KMS-11 (cell line): ENCODE measurements at regions not wholly inside any gene's neighbourhood (a gene's known extent, or its start where the extent isn't known, plus 50 kb on each side); places are given as distances from the start of the nearest gene placed in this dataset.

Experiments
- H2AFZ ChIP-seq: fragments of 200-600 bp; sonication (generic); 2 replicates; pipeline ENCODE4 v1.6.1; 2016; ENCODE audit warnings: antibody characterized with exemption, mixed run types, low read depth
- H3K27ac ChIP-seq: fragments of 200-600 bp; sonication (generic); 2 replicates; pipeline ENCODE4 v1.6.1; 2016; ENCODE audit warnings: mild to moderate bottlenecking, mixed run types
- H3K27me3 ChIP-seq: fragments of 200-600 bp; sonication (generic); 2 replicates; pipeline ENCODE4 v1.6.1; 2017; ENCODE audit warnings: mild to moderate bottlenecking, low read depth, mixed run types, moderate library complexity; ENCODE audit not compliant: insufficient read depth
- H3K36me3 ChIP-seq: fragments of 200-600 bp; sonication (generic); 2 replicates; pipeline ENCODE4 v1.6.1; 2017; ENCODE audit warnings: mild to moderate bottlenecking, mixed run types; ENCODE audit not compliant: insufficient read depth
- H3K4me1 ChIP-seq: fragments of 200-600 bp; sonication (generic); 2 replicates; pipeline ENCODE4 v1.6.1; 2016; ENCODE audit warnings: mild to moderate bottlenecking, low read depth, mixed run types; ENCODE audit not compliant: poor library complexity, severe bottlenecking
- H3K4me2 ChIP-seq: fragments of 200-600 bp; sonication (generic); 2 replicates; pipeline ENCODE4 v1.7.0; 2016; ENCODE audit warnings: mild to moderate bottlenecking, mixed run types
- H3K4me3 ChIP-seq: fragments of 200-600 bp; sonication (generic); IDR thresholded peaks from 2 replicates; pipeline ENCODE4 v1.6.1; 2017; ENCODE audit warnings: low read depth, low read length, mixed read lengths; ENCODE audit not compliant: insufficient read depth
- H3K79me2 ChIP-seq: fragments of 200-600 bp; sonication (generic); 2 replicates; pipeline ENCODE4 v1.6.1; 2016; ENCODE audit warnings: low read depth, mixed run types; ENCODE audit not compliant: insufficient read depth
- H3K9ac ChIP-seq: fragments of 200-600 bp; sonication (generic); 2 replicates; pipeline ENCODE4 v1.6.1; 2016; ENCODE audit warnings: mild to moderate bottlenecking, mixed run types
- H4K20me1 ChIP-seq: fragments of 200-600 bp; sonication (generic); 2 replicates; pipeline ENCODE4 v1.6.1; 2016; ENCODE audit warnings: mild to moderate bottlenecking, mixed run types; ENCODE audit not compliant: insufficient read depth
- CTCF ChIP-seq: fragments of 200-600 bp; sonication (generic); conservative IDR thresholded peaks from 2 replicates; pipeline ENCODE4 v1.6.1; 2017; ENCODE audit warnings: low read depth, mild to moderate bottlenecking, antibody characterized with exemption, low read length, moderate library complexity, mixed read lengths

GRCh38 chr2:145155196-145155595 lies 635.3 kb upstream of the ZEB2 start:
- H3K27ac ChIP-seq = no peak overlapping the region
- no peaks in the 10 kb centered on the region for H3K27me3 ChIP-seq
- no peak overlapping the region for H3K9ac ChIP-seq
- TF ChIP-seq CTCF = no peak
- H3K79me2 ChIP-seq = no peaks in the 10 kb centered on the region
- H3K4me3 ChIP-seq = no peak overlapping the region
- H3K4me2 ChIP-seq = no peak overlapping the region
- no peak overlapping the region for H2AFZ ChIP-seq
- H3K4me1 ChIP-seq = no peaks in the 10 kb centered on the region
- H3K36me3 ChIP-seq = no peaks in the 10 kb centered on the region
- no peaks in the 10 kb centered on the region for H4K20me1 ChIP-seq

- TF ChIP-seq CTCF = no peak
- Histone ChIP-seq H3K36me3 (no peaks in the 10 kb centered on the region), H3K4me1 (no peaks in the 10 kb centered on the region), H3K27ac (no peak overlapping the region), H2AFZ (no peak overlapping the region), H3K4me3 (no peak overlapping the region), H3K79me2 (no peaks in the 10 kb centered on the region), H4K20me1 (no peaks in the 10 kb centered on the region), H3K9ac (no peak overlapping the region), H3K4me2 (no peak overlapping the region), H3K27me3 (no peaks in the 10 kb centered on the region)
Observed at GRCh38 chr2:145154731-145155130, 634.8 kb upstream of the ZEB2 start.

GRCh38 chr2:145146691-145147090 lies 626.8 kb upstream of the ZEB2 start:
- H3K27me3 ChIP-seq = no peaks in the 10 kb centered on the region
- no peaks in the 10 kb centered on the region for H4K20me1 ChIP-seq
- no peak overlapping the region for H3K9ac ChIP-seq
- H3K79me2 ChIP-seq = no peaks in the 10 kb centered on the region
- no peak for TF ChIP-seq CTCF
- no peaks in the 10 kb centered on the region for H3K4me1 ChIP-seq
- no peak overlapping the region for H3K27ac ChIP-seq
- no peak overlapping the region for H3K4me2 ChIP-seq
- H3K36me3 ChIP-seq = no peaks in the 10 kb centered on the region
- no peak overlapping the region for H3K4me3 ChIP-seq
- H2AFZ ChIP-seq = no peak overlapping the region

DNA sequence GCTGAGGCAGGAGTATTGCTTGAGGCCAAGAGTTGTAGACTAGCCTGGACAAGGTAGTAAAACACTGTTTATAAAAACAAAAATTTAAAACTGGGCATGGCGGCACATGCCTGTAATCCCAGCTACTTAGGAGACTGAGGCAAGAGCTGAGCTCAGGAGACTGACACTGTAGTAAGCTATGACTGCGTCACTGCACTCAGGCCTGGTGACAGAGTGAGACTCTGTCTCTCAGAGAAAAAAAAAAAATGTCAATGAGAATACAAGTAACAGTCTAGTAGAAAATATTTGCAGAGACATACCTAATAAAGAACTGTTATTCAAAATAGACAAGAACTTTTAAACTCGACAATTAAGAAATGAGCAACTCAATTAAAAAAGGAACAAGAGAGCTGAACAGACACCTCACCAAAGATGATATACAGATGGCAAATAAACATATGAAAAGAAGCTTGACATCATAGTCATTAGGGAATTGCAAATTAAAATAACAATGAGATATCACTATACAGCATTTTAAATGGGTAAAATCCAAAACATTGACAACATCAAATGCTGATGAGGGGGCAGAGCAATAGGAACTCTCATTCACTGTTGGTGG lies 624.3 kb upstream of the ZEB2 start:
- no peaks in the 10 kb centered on the region for H3K79me2 ChIP-seq
- H3K9ac ChIP-seq = no peak overlapping the region
- TF ChIP-seq CTCF = no peak
- no peak overlapping the region for H3K4me3 ChIP-seq
- no peak overlapping the region for H2AFZ ChIP-seq
- no peak overlapping the region for H3K27ac ChIP-seq
- no peaks in the 10 kb centered on the region for H3K36me3 ChIP-seq
- no peaks in the 10 kb centered on the region for H4K20me1 ChIP-seq
- no peaks in the 10 kb centered on the region for H3K4me1 ChIP-seq
- no peaks in the 10 kb centered on the region for H3K27me3 ChIP-seq
- no peak overlapping the region for H3K4me2 ChIP-seq
